H1 (cell line): ENCODE measurements at regions not wholly inside any gene's neighbourhood (a gene's known extent, or its start where the extent isn't known, plus 50 kb on each side); places are given as distances from the start of the nearest gene placed in this dataset.

ENCODE experiments used
- EGR1 ChIP-seq: IDR thresholded peaks from 2 replicates; pipeline ENCODE4 v1.6.1; 2011; ENCODE audit warnings: low read depth, low read length, borderline replicate concordance
- POU5F1 ChIP-seq: IDR thresholded peaks from 2 replicates; pipeline ENCODE4 v1.6.1; 2011; ENCODE audit warnings: low read depth, mild to moderate bottlenecking, low read length, moderate library complexity
- SIN3A ChIP-seq, 2 experiments: IDR thresholded peaks in 1 of 2; conservative IDR thresholded peaks in 1 of 2; 2 replicates each; pipeline ENCODE4 v1.6.1; 2011 to 2012; ENCODE audit warnings: low read length in 2 of 2, improper control_type of control experiment in 1 of 2, low read depth in 1 of 2, mild to moderate bottlenecking in 1 of 2
- SP1 ChIP-seq: IDR thresholded peaks from 2 replicates; pipeline ENCODE4 v1.6.1; 2011; ENCODE audit warnings: low read depth, low read length
- TAF7 ChIP-seq: optimal IDR thresholded peaks from 2 replicates; pipeline ENCODE3; 2011; ENCODE audit warnings: low read depth, mild to moderate bottlenecking, inconsistent platforms, low read length, moderate library complexity, borderline replicate concordance

DNA sequence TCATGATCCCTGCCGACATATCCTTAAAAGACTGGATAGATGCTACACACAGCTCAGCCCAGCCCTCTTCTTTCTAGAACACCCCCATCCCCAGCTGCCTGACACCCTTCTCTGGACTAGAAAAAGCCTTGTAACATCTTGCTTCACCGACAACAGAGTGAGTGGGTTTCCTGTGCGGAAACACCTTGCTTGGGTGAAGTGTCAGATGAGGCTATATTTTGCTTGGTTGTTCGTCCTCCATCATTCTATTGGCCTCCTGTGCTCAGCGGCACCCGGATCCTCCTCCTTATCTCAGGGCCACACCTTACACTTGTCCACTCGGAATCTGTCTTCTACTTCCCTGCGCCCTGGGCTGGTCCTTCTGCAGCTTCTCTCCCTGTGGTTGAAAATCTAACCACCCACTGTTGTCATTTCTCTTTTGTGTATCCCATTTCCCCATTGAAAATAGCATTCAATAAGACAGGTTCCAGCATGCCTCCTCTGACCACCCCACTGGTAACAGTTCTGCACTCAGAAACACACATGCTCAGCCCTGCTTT is 101.3 kb upstream of the MLN start (continued):
- TF ChIP-seq TAF7 (no peak), POU5F1 (no peak), SP1 (no peak), EGR1 (no peak), SIN3A (conservative IDR thresholded peaks at IDR 0.05 in 1 of 2, IDR thresholded peaks at IDR 0.05 in 1 of 2; ENCODE audit: low read depth in 1 of 2, low read length in 2 of 2) (no peak)
